HG02642 (cell line): ENCODE measurements at regions not wholly inside any gene's neighbourhood (a gene's known extent, or its start where the extent isn't known, plus 50 kb on each side); places are given as distances from the start of the nearest gene placed in this dataset.
"Not testable (repeated sequence)": the region's sequence is repeated elsewhere in the genome, so short reads cannot be mapped to it uniquely, and the experiment has no call there.

Source experiments
- ATAC-seq: cut with Tn5 transposase; IDR thresholded peaks from one replicate; pipeline ENCODE4 v1.9.1; 2021; ENCODE audit warnings: mild to moderate bottlenecking; ENCODE audit not compliant: unreplicated experiment, poor library complexity

- no peak for ATAC-seq
Measured at GRCh38 chr20:54839224-54839623, 363.8 kb downstream of the DOK5 start.

GRCh38 chr20:54837226-54837625 is 361.8 kb downstream of the DOK5 start:
- no peak for ATAC-seq

- no peak for ATAC-seq
Measured at GRCh38 chr20:54822386-54822785, 347.0 kb downstream of the DOK5 start.

- no peak for ATAC-seq
Measured at GRCh38 chr20:54820392-54820791, 345.0 kb downstream of the DOK5 start.

- no peak for ATAC-seq
Measured at GRCh38 chr20:54806462-54806861, 331.1 kb downstream of the DOK5 start.

GRCh38 chr20:54794874-54795273 is 319.5 kb downstream of the DOK5 start:
- no peak for ATAC-seq

- ATAC-seq = no peak
Measured at GRCh38 chr20:54794110-54794509, 318.7 kb downstream of the DOK5 start.

- ATAC-seq = no peak
Measured at GRCh38 chr20:54793291-54793992, 318.0 kb downstream of the DOK5 start.

- no peak for ATAC-seq
Measured at GRCh38 chr20:54792688-54793087, 317.3 kb downstream of the DOK5 start.

GRCh38 chr20:54788260-54788659 is 312.9 kb downstream of the DOK5 start:
- not testable (repeated sequence) for ATAC-seq

- not testable (repeated sequence) for ATAC-seq
Measured at GRCh38 chr20:54782758-54783157, 307.4 kb downstream of the DOK5 start.

- no peak for ATAC-seq
Measured at GRCh38 chr20:54774426-54774825, 299.0 kb downstream of the DOK5 start.

- no peak for ATAC-seq
Measured at GRCh38 chr20:54773643-54774000, 298.2 kb downstream of the DOK5 start.

GRCh38 chr20:54772893-54773642 is 297.7 kb downstream of the DOK5 start:
- no peak for ATAC-seq

- no peak for ATAC-seq
Measured at GRCh38 chr20:54766483-54766882, 291.1 kb downstream of the DOK5 start.

- no peak for ATAC-seq
Measured at GRCh38 chr20:54763366-54763765, 288.0 kb downstream of the DOK5 start.

- ATAC-seq = no peak
Measured at GRCh38 chr20:54759589-54759988, 284.2 kb downstream of the DOK5 start.

GRCh38 chr20:54746796-54747195 is 271.4 kb downstream of the DOK5 start:
- no peak for ATAC-seq

- no peak for ATAC-seq
Measured at GRCh38 chr20:54745780-54746179, 270.4 kb downstream of the DOK5 start.

- no peak for ATAC-seq
Measured at GRCh38 chr20:54744097-54744496, 268.7 kb downstream of the DOK5 start.

- ATAC-seq = no peak
Measured at GRCh38 chr20:54742193-54742592, 266.8 kb downstream of the DOK5 start.

GRCh38 chr20:54736421-54736820 is 261.0 kb downstream of the DOK5 start:
- ATAC-seq = no peak
